Endothelial cell of umbilical vein (primary cell): ENCODE measurements at regions not wholly inside any gene's neighbourhood (a gene's known extent, or its start where the extent isn't known, plus 50 kb on each side); places are given as distances from the start of the nearest gene placed in this dataset.

Source experiments
- EZH2 ChIP-seq: IDR thresholded peaks from 2 replicates; pipeline ENCODE4 v1.6.1; 2012; ENCODE audit warnings: borderline replicate concordance, low read depth, mild to moderate bottlenecking, moderate library complexity, low read length, inconsistent platforms; ENCODE audit not compliant: severe bottlenecking
- POLR2A ChIP-seq: IDR thresholded peaks from 2 replicates; pipeline ENCODE4 v1.6.1; 2012; ENCODE audit warnings: low read depth, mild to moderate bottlenecking, control low read depth, low read length
- POLR2AphosphoS5 ChIP-seq: IDR thresholded peaks from 2 replicates; pipeline ENCODE4 v1.6.1; 2012; ENCODE audit warnings: low read depth, mild to moderate bottlenecking, control low read depth, low read length, moderate library complexity; ENCODE audit not compliant: insufficient read depth
- TF ChIP-seq, protein P1 (sequence below), 2 donors: IDR thresholded peaks; 1 replicate in 1 of 2; 2 replicates in 1 of 2; pipeline ENCODE4 v1.5.1; 2011; ENCODE audit warnings: low read length in 2 of 2, mild to moderate bottlenecking in 2 of 2, moderate library complexity in 2 of 2, control low read depth in 1 of 2, inconsistent platforms in 1 of 2, low read depth in 1 of 2; ENCODE audit not compliant: insufficient read depth in 1 of 2; ENCODE audit errors: extremely low read depth in 1 of 2

DNA sequence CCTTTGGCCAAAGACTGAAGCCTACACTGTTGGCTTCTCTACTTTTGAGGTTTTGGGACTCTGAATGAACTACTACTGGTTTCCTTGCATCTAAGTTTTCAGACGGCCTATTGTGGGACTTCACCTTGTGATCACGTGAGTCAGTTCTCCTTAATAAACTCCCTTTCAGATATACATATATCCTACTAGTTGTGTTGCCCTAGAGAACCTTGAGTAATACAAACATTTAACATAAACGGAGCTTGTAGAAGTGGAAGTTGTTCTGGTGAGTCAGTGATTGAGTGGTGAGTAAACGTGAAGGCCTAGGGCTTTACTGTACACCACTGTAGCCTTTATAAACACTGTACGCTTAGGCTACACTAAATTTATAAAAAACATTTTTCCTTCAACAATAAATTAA is 107.2 kb upstream of the CDH2 start:
- TF ChIP-seq, protein P1, sequence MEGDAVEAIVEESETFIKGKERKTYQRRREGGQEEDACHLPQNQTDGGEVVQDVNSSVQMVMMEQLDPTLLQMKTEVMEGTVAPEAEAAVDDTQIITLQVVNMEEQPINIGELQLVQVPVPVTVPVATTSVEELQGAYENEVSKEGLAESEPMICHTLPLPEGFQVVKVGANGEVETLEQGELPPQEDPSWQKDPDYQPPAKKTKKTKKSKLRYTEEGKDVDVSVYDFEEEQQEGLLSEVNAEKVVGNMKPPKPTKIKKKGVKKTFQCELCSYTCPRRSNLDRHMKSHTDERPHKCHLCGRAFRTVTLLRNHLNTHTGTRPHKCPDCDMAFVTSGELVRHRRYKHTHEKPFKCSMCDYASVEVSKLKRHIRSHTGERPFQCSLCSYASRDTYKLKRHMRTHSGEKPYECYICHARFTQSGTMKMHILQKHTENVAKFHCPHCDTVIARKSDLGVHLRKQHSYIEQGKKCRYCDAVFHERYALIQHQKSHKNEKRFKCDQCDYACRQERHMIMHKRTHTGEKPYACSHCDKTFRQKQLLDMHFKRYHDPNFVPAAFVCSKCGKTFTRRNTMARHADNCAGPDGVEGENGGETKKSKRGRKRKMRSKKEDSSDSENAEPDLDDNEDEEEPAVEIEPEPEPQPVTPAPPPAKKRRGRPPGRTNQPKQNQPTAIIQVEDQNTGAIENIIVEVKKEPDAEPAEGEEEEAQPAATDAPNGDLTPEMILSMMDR (IDR thresholded peaks at IDR 0.05; ENCODE audit: extremely low read depth in 1 of 2, insufficient read depth in 1 of 2, low read depth in 1 of 2, low read length in 2 of 2) = no peak
- no peak for TF ChIP-seq EZH2
- TF ChIP-seq POLR2AphosphoS5 = no peak
- TF ChIP-seq POLR2A = no peak
